IPS DF 6.9 (cell line): ENCODE measurements at regions not wholly inside any gene's neighbourhood (a gene's known extent, or its start where the extent isn't known, plus 50 kb on each side); places are given as distances from the start of the nearest gene placed in this dataset.
A peak's percentile ranks its signal among the peaks of the same experiment; 100 is the strongest.

Experiments
- DNase-seq: peaks from one replicate; pipeline ENCODE4 v3.0.0-alpha.2; 2013; ENCODE audit warnings: low read depth, low spot score
- H3K27ac ChIP-seq: one replicate; pipeline ENCODE4 v1.5.1; 2013; ENCODE audit warnings: low read length, control low read depth
- H3K27me3 ChIP-seq: 2 replicates; pipeline ENCODE4 v1.6.1; 2013; ENCODE audit warnings: mild to moderate bottlenecking, low read length; ENCODE audit not compliant: control insufficient read depth, insufficient read depth
- H3K36me3 ChIP-seq: 2 replicates; pipeline ENCODE4 v1.6.1; 2013; ENCODE audit warnings: low read length; ENCODE audit not compliant: control insufficient read depth, insufficient read depth
- H3K4me1 ChIP-seq: 2 replicates; pipeline ENCODE4 v1.6.1; 2013; ENCODE audit warnings: low read length; ENCODE audit not compliant: control insufficient read depth, insufficient read depth
- H3K4me3 ChIP-seq: 2 replicates; pipeline ENCODE4 v1.5.1; 2013; ENCODE audit warnings: mild to moderate bottlenecking, low read length
- H3K9me3 ChIP-seq: 2 replicates; pipeline ENCODE4 v1.6.1; 2013; ENCODE audit warnings: low read length, inconsistent platforms; ENCODE audit not compliant: control insufficient read depth, insufficient read depth
- WGBS: extraction: QIAGEN DNeasy Blood & Tissue Kit; methylation state at CpG from one replicate; pipeline ENCODE4 v1.1.7; 2013; ENCODE audit warnings: mixed read lengths, missing lambda C conversion rate; ENCODE audit not compliant: insufficient read length, insufficient coverage; 5-methylcytosine and 5-hydroxymethylcytosine counted together

- no peak for DNase-seq
- no CpG with 5 or more reads among the region's 1 CpG for WGBS
- H3K36me3 ChIP-seq, result no peaks in the 10 kb centered on the region
- H3K4me3 ChIP-seq, result no peak overlapping the region
- H3K9me3 ChIP-seq, result no peaks in the 10 kb centered on the region
- no peaks in the 10 kb centered on the region for H3K4me1 ChIP-seq
- H3K27ac ChIP-seq, result no peak overlapping the region
- no peaks in the 10 kb centered on the region for H3K27me3 ChIP-seq
Measured at GRCh38 chr3:18765662-18766061, 340.5 kb upstream of the SATB1 start.

- H3K4me3 ChIP-seq, result no peak overlapping the region
- H3K27me3 ChIP-seq, result no peaks in the 10 kb centered on the region
- no peaks in the 10 kb centered on the region for H3K9me3 ChIP-seq
- no peaks in the 10 kb centered on the region for H3K36me3 ChIP-seq
- H3K4me1 ChIP-seq, result no peaks in the 10 kb centered on the region
- DNase-seq, result no peak
- H3K27ac ChIP-seq, result no peak overlapping the region
- WGBS, result no CpG with 5 or more reads among the region's 5 CpGs
Measured at GRCh38 chr3:18765161-18765560, 340.0 kb upstream of the SATB1 start.

DNA sequence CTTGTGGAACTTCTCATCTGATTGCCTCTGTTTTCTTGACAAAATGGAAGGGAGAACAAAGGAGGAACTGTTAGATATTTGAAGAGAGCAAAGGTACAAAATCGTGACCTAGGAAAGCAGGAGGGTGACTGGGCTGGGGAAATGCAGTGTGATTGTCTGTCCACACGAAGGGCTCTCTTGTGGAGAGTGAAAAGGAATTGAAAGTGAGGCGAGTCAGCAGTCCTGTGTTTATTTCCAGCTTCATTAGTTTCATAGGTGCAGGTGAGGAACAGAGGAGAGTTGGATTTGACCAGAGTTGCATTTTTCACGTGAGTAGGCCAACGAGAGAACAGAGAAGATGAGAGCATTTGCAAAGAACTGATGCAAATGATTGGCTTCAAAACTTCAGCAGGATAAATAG, 336.4 kb upstream of the SATB1 start:
- peaks cover 2% of the 10 kb centered on the region; the same call in 1 of the 2 replicates for H3K4me1 ChIP-seq
- no peaks in the 10 kb centered on the region for H3K9me3 ChIP-seq
- DNase-seq, result no peak
- H3K27ac ChIP-seq, result no peak overlapping the region
- no peaks in the 10 kb centered on the region for H3K27me3 ChIP-seq
- no peaks in the 10 kb centered on the region for H3K36me3 ChIP-seq
- no CpG with 5 or more reads among the region's 5 CpGs for WGBS
- H3K4me3 ChIP-seq, result no peak overlapping the region

GRCh38 chr3:18758047-18758704, 333.0 kb upstream of the SATB1 start:
- Histone ChIP-seq H3K27ac (no peak overlapping the region), H3K4me3 (no peak overlapping the region), H3K4me1 (peaks cover 2% of the 10 kb centered on the region; the same call in 1 of the 2 replicates), H3K9me3 (no peaks in the 10 kb centered on the region), H3K36me3 (no peaks in the 10 kb centered on the region), H3K27me3 (no peaks in the 10 kb centered on the region)
- DNase-seq, result peak; percentile 85
- 100% methylated on average over 1 of the region's 4 CpGs for WGBS

DNA sequence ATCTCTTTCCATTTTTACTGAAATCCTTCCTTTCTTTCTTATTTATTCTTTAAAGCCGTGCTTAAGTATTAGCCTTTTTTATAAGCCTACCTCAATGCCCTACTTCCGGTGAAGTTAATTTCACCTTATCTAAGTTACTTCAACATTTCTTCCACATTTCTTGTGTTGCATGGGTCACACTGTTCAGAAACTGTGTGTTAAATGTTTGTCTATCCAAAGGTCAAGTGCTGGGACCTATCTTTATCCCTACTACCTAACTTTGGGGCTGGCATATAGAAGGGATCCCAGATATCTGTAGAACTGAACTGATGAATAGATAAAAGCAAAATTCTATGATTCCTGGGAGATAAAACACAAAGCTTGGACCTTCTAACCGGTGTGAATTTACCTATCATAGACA, 332.3 kb upstream of the SATB1 start:
- no CpG with 5 or more reads among the region's 3 CpGs for WGBS
- Histone ChIP-seq H3K27ac (no peak overlapping the region), H3K4me3 (no peak overlapping the region), H3K36me3 (no peaks in the 10 kb centered on the region), H3K27me3 (no peaks in the 10 kb centered on the region), H3K9me3 (no peaks in the 10 kb centered on the region), H3K4me1 (peaks cover 2% of the 10 kb centered on the region; the same call in 1 of the 2 replicates)
- DNase-seq, result no peak

GRCh38 chr3:18752273-18752934, 327.3 kb upstream of the SATB1 start:
- no CpG with 5 or more reads among the region's 4 CpGs for WGBS
- no peak overlapping the region for H3K27ac ChIP-seq
- no peak for DNase-seq
- H3K27me3 ChIP-seq, result no peaks in the 10 kb centered on the region
- H3K4me1 ChIP-seq, result peaks cover under 1% of the 10 kb centered on the region; the same call in 1 of the 2 replicates
- H3K4me3 ChIP-seq, result no peak overlapping the region
- H3K36me3 ChIP-seq, result no peaks in the 10 kb centered on the region
- H3K9me3 ChIP-seq, result no peaks in the 10 kb centered on the region

- no peaks in the 10 kb centered on the region for H3K4me1 ChIP-seq
- WGBS, result no CpG with 5 or more reads among the region's 1 CpG
- H3K4me3 ChIP-seq, result no peak overlapping the region
- H3K9me3 ChIP-seq, result no peaks in the 10 kb centered on the region
- H3K27ac ChIP-seq, result no peak overlapping the region
- DNase-seq, result no peak
- no peaks in the 10 kb centered on the region for H3K36me3 ChIP-seq
- no peaks in the 10 kb centered on the region for H3K27me3 ChIP-seq
Measured at GRCh38 chr3:18751514-18751913, 326.4 kb upstream of the SATB1 start.

- no CpG with 5 or more reads among the region's 3 CpGs for WGBS
- Histone ChIP-seq H3K4me1 (no peaks in the 10 kb centered on the region), H3K27ac (no peak overlapping the region), H3K27me3 (no peaks in the 10 kb centered on the region), H3K36me3 (no peaks in the 10 kb centered on the region), H3K9me3 (no peaks in the 10 kb centered on the region), H3K4me3 (no peak overlapping the region)
- no peak for DNase-seq
Measured at GRCh38 chr3:18747383-18747782, 322.2 kb upstream of the SATB1 start.

- Histone ChIP-seq H3K4me1 (no peaks in the 10 kb centered on the region), H3K36me3 (no peaks in the 10 kb centered on the region)
Measured at GRCh38 chr3:18745472-18745871, 320.3 kb upstream of the SATB1 start.

GRCh38 chr3:18744472-18744871, 319.3 kb upstream of the SATB1 start:
- WGBS, result no CpG with 5 or more reads among the region's 1 CpG
- no peak overlapping the region for H3K27ac ChIP-seq
- H3K27me3 ChIP-seq, result no peaks in the 10 kb centered on the region
- DNase-seq, result no peak
- H3K36me3 ChIP-seq, result no peaks in the 10 kb centered on the region
- no peak overlapping the region for H3K4me3 ChIP-seq
- no peaks in the 10 kb centered on the region for H3K4me1 ChIP-seq
- H3K9me3 ChIP-seq, result no peaks in the 10 kb centered on the region

More at GRCh38 chr3:18745472-18745871, 320.3 kb upstream of the SATB1 start:
- H3K4me3 ChIP-seq, result no peak overlapping the region
- WGBS, result no CpG with 5 or more reads among the region's 6 CpGs
- no peaks in the 10 kb centered on the region for H3K27me3 ChIP-seq
- no peaks in the 10 kb centered on the region for H3K9me3 ChIP-seq
- no peak for DNase-seq
- H3K27ac ChIP-seq, result no peak overlapping the region

- Histone ChIP-seq H3K9me3 (no peaks in the 10 kb centered on the region), H3K27me3 (no peaks in the 10 kb centered on the region), H3K4me1 (no peaks in the 10 kb centered on the region), H3K36me3 (no peaks in the 10 kb centered on the region), H3K4me3 (no peak overlapping the region), H3K27ac (no peak overlapping the region)
- WGBS, result no CpG with 5 or more reads among the region's 2 CpGs
- DNase-seq, result no peak
Measured at GRCh38 chr3:18743761-18744160, 318.6 kb upstream of the SATB1 start.
